ENCODE measurements at regions not wholly inside any gene's neighbourhood (a gene's known extent, or its start where the extent isn't known, plus 50 kb on each side); places are given as distances from the start of the nearest gene placed in this dataset.

GRCh38 chr11:15532432-15532831 lies 417.7 kb downstream of the INSC start:
- Histone ChIP-seq H3K4me3 (no peak overlapping the region), H3K9me3 (peaks cover 0 to 8% (median 0%) of the 10 kb centered on the region in 3 donors), H3K27me3 (no peaks in the 10 kb centered on the region), H3K27ac (no peak overlapping the region), H3K36me3 (no peaks in the 10 kb centered on the region), H3K4me1 (no peaks in the 10 kb centered on the region)
- 78 to 90% methylated on average over 4 of the region's 4 CpGs for WGBS, 2 donors (ENCODE audit: low coverage in 1 of 2)
- ATAC-seq = no peak
- TF ChIP-seq POLR2AphosphoS5 (IDR thresholded peaks at IDR 0.05) (no peak), EP300 (IDR thresholded peaks at IDR 0.05) (no peak), POLR2A (IDR thresholded peaks at IDR 0.05) (no peak)

- TF ChIP-seq EP300 (IDR thresholded peaks at IDR 0.05) = no peak
- no peak for TF ChIP-seq POLR2AphosphoS5 (IDR thresholded peaks at IDR 0.05)
- no peak for TF ChIP-seq CTCF (IDR thresholded peaks at IDR 0.05)
- ATAC-seq = no peak
- 83 to 88% methylated on average over 2 of the region's 2 CpGs for WGBS, 2 donors (ENCODE audit: low coverage in 1 of 2)
Observed at GRCh38 chr11:15534266-15534665, 419.5 kb downstream of the INSC start.

GRCh38 chr11:15535414-15535813 lies 420.7 kb downstream of the INSC start:
- Histone ChIP-seq H3K36me3 (no peaks in the 10 kb centered on the region), H3K27ac (no peak overlapping the region), H3K9me3 (peaks cover 0 to 4% (median 0%) of the 10 kb centered on the region in 3 donors), H3K4me1 (no peaks in the 10 kb centered on the region), H3K4me3 (no peak overlapping the region), H3K27me3 (no peaks in the 10 kb centered on the region)
- 72 to 73% methylated on average over 6 to 7 of the region's 7 CpGs for WGBS, 2 donors (ENCODE audit: low coverage in 1 of 2)
- ATAC-seq = no peak
- TF ChIP-seq POLR2A (IDR thresholded peaks at IDR 0.05) (no peak), POLR2AphosphoS5 (IDR thresholded peaks at IDR 0.05) (no peak), EP300 (IDR thresholded peaks at IDR 0.05) (no peak)

More at GRCh38 chr11:15534266-15534665, 419.5 kb downstream of the INSC start:
- Histone ChIP-seq H3K27me3 (no peaks in the 10 kb centered on the region), H3K4me1 (no peaks in the 10 kb centered on the region), H3K36me3 (no peaks in the 10 kb centered on the region), H3K27ac (no peak overlapping the region), H3K9me3 (peaks cover 0 to 4% (median 0%) of the 10 kb centered on the region in 3 donors), H3K4me3 (no peak overlapping the region)

DNA sequence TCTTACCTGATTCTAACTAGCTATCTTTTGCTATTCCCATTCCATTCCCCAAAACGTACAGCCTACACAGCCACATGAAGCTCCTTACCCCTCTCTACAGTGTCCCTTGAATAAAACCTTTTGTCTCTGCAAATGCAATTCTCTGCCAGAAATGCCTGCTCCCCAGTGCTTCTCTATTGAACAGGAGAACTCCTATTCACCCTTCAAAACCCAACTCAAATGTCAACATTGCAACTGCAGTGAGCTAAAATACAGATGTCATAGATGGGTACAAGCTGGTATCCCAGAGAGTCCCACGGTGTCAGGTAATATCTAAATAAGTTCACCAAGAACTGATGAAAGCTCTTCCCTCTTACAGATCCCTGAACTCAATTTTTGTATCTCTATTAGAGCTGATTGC lies 421.7 kb downstream of the INSC start:
- H3K4me3 ChIP-seq = no peak overlapping the region
- no peaks in the 10 kb centered on the region for H3K27me3 ChIP-seq
- no peak for ATAC-seq
- no peaks in the 10 kb centered on the region for H3K36me3 ChIP-seq
- H3K9me3 ChIP-seq = peaks cover 0 to 4% (median 0%) of the 10 kb centered on the region in 3 donors
- WGBS, 2 donors (ENCODE audit: low coverage in 1 of 2) = 53% methylated on average over 2 of the region's 2 CpGs; no CpG with 5 or more reads in 1 of the 2 donors
- TF ChIP-seq EP300 (IDR thresholded peaks at IDR 0.05) (no peak), CTCF (IDR thresholded peaks at IDR 0.05) (no peak), POLR2A (IDR thresholded peaks at IDR 0.05) (no peak), POLR2AphosphoS5 (IDR thresholded peaks at IDR 0.05) (no peak)
- no peaks in the 10 kb centered on the region for H3K4me1 ChIP-seq
- H3K27ac ChIP-seq = no peak overlapping the region

GRCh38 chr11:15539645-15540044 lies 424.9 kb downstream of the INSC start:
- no peak overlapping the region for H3K27ac ChIP-seq
- no peaks in the 10 kb centered on the region for H3K36me3 ChIP-seq
- H3K9me3 ChIP-seq = no peaks in the 10 kb centered on the region
- no peaks in the 10 kb centered on the region for H3K27me3 ChIP-seq
- 58% methylated on average over 3 of the region's 4 CpGs; no CpG with 5 or more reads in 1 of the 2 donors for WGBS, 2 donors (ENCODE audit: low coverage in 1 of 2)
- no peak for ATAC-seq
- H3K4me3 ChIP-seq = no peak overlapping the region
- no peaks in the 10 kb centered on the region for H3K4me1 ChIP-seq
- TF ChIP-seq EP300 (IDR thresholded peaks at IDR 0.05) (no peak), POLR2AphosphoS5 (IDR thresholded peaks at IDR 0.05) (no peak), POLR2A (IDR thresholded peaks at IDR 0.05) (no peak), CTCF (IDR thresholded peaks at IDR 0.05) (no peak)

- H3K27ac ChIP-seq = no peak overlapping the region
- ATAC-seq = no peak
- H3K9me3 ChIP-seq = no peaks in the 10 kb centered on the region
- H3K4me3 ChIP-seq = no peak overlapping the region
- no peaks in the 10 kb centered on the region for H3K27me3 ChIP-seq
- H3K4me1 ChIP-seq = no peaks in the 10 kb centered on the region
- WGBS, 2 donors (ENCODE audit: low coverage in 1 of 2) = 70 to 76% methylated on average over 3 of the region's 3 CpGs
- TF ChIP-seq POLR2A (IDR thresholded peaks at IDR 0.05) (no peak), EP300 (IDR thresholded peaks at IDR 0.05) (no peak), POLR2AphosphoS5 (IDR thresholded peaks at IDR 0.05) (no peak), CTCF (IDR thresholded peaks at IDR 0.05) (no peak)
- no peaks in the 10 kb centered on the region for H3K36me3 ChIP-seq
Observed at GRCh38 chr11:15541079-15541478, 426.4 kb downstream of the INSC start.
